ENCODE measurements at regions not wholly inside any gene's neighbourhood (a gene's known extent, or its start where the extent isn't known, plus 50 kb on each side); places are given as distances from the start of the nearest gene placed in this dataset.

DNA sequence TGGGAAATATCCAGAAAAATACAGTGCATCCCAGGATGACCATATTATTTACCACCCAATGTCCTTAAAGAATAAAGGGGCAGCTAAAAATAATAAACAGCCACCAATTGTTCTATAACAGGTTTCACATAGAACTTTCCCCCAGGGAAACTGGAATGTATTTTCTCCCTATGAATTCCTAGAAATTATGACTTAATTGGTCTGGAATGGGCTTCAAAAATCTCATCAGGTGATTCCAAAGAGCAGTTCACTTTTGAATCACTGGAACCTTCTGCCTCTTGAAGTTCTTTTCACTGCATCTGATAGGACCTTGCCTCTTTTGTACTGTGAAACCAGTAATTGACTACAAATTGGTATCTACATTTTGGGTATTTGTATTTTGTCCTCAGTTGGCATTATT is 119.3 kb downstream of the ZNF330 start:
- H3K36me3 ChIP-seq (ENCODE audit: control insufficient read depth, insufficient read depth, low read length) = no peaks in the 10 kb centered on the region
- no peak overlapping the region for H3K4me3 ChIP-seq (ENCODE audit: insufficient read depth, low read depth, low read length, poor library complexity, severe bottlenecking)
- no peaks in the 10 kb centered on the region for H3K9me3 ChIP-seq (ENCODE audit: control insufficient read depth, low read length)
- no peaks in the 10 kb centered on the region for H3K4me1 ChIP-seq (ENCODE audit: control insufficient read depth, insufficient read depth, low read length, poor library complexity, severe bottlenecking)
- DNase-seq = no peak
- H3K27me3 ChIP-seq (replicated peaks; ENCODE audit: control insufficient read depth, insufficient read depth, low read length, poor library complexity, severe bottlenecking) = no peaks in the 10 kb centered on the region
- no peak overlapping the region for H3K27ac ChIP-seq (ENCODE audit: insufficient read depth, low read length, poor library complexity, severe bottlenecking)

GRCh38 chr4:141340458-141340857 is 119.8 kb downstream of the ZNF330 start:
- no peaks in the 10 kb centered on the region for H3K4me1 ChIP-seq (ENCODE audit: control insufficient read depth, insufficient read depth, low read length, poor library complexity, severe bottlenecking)
- no peaks in the 10 kb centered on the region for H3K27me3 ChIP-seq (replicated peaks; ENCODE audit: control insufficient read depth, insufficient read depth, low read length, poor library complexity, severe bottlenecking)
- no peak for DNase-seq
- no peaks in the 10 kb centered on the region for H3K36me3 ChIP-seq (ENCODE audit: control insufficient read depth, insufficient read depth, low read length)
- no peaks in the 10 kb centered on the region for H3K9me3 ChIP-seq (ENCODE audit: control insufficient read depth, low read length)
- no peak overlapping the region for H3K4me3 ChIP-seq (ENCODE audit: insufficient read depth, low read depth, low read length, poor library complexity, severe bottlenecking)
- no peak overlapping the region for H3K27ac ChIP-seq (ENCODE audit: insufficient read depth, low read length, poor library complexity, severe bottlenecking)

DNA sequence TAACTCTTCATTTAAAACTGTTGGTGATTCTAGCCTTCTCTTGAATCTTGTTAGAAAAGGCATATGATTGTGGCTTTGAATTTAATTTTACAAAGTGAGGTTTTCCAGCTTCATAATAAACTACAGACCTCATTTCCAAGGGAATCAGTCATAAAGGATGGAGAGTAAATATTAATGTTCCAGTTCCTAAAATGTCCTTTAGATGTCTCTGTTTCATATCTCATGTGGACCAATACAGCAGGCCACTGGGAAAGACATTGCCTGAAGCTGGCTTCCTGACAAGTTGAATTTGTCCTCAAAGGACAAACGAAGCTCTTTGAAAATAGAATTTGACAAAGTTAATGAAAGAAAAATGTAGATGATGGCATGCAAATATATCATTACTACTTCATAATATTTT is 125.4 kb downstream of the ZNF330 start:
- no peak for DNase-seq
- Histone ChIP-seq H3K27me3 (replicated peaks; ENCODE audit: control insufficient read depth, insufficient read depth, low read length, poor library complexity, severe bottlenecking) (no peaks in the 10 kb centered on the region), H3K9me3 (ENCODE audit: control insufficient read depth, low read length) (no peaks in the 10 kb centered on the region), H3K4me3 (ENCODE audit: insufficient read depth, low read depth, low read length, poor library complexity, severe bottlenecking) (no peak overlapping the region), H3K36me3 (ENCODE audit: control insufficient read depth, insufficient read depth, low read length) (no peaks in the 10 kb centered on the region), H3K27ac (ENCODE audit: insufficient read depth, low read length, poor library complexity, severe bottlenecking) (no peak overlapping the region), H3K4me1 (ENCODE audit: control insufficient read depth, insufficient read depth, low read length, poor library complexity, severe bottlenecking) (no peaks in the 10 kb centered on the region)

DNA sequence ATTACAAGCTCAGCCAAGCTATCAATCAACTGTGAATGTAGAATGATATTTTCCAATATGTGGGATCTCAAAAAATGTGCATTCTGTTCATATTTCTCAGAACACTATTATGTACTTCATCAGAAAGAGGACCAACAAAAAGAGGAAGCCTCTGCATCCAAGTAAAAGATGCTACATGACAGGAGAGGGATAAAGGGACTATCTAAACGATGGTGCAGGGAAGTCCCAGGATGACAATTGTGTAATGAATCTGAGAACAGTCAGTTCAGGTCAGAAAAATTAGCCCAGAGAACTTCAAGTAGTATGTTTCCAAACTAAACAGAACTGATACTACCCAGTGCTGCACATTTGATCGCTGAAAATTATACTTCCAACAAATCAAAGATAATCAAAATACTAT is 127.0 kb downstream of the ZNF330 start:
- no peak overlapping the region for H3K4me3 ChIP-seq (ENCODE audit: insufficient read depth, low read depth, low read length, poor library complexity, severe bottlenecking)
- H3K4me1 ChIP-seq (ENCODE audit: control insufficient read depth, insufficient read depth, low read length, poor library complexity, severe bottlenecking) = no peaks in the 10 kb centered on the region
- H3K27ac ChIP-seq (ENCODE audit: insufficient read depth, low read length, poor library complexity, severe bottlenecking) = no peak overlapping the region
- no peaks in the 10 kb centered on the region for H3K9me3 ChIP-seq (ENCODE audit: control insufficient read depth, low read length)
- no peak for DNase-seq
- no peaks in the 10 kb centered on the region for H3K27me3 ChIP-seq (replicated peaks; ENCODE audit: control insufficient read depth, insufficient read depth, low read length, poor library complexity, severe bottlenecking)
- H3K36me3 ChIP-seq (ENCODE audit: control insufficient read depth, insufficient read depth, low read length) = no peaks in the 10 kb centered on the region

DNA sequence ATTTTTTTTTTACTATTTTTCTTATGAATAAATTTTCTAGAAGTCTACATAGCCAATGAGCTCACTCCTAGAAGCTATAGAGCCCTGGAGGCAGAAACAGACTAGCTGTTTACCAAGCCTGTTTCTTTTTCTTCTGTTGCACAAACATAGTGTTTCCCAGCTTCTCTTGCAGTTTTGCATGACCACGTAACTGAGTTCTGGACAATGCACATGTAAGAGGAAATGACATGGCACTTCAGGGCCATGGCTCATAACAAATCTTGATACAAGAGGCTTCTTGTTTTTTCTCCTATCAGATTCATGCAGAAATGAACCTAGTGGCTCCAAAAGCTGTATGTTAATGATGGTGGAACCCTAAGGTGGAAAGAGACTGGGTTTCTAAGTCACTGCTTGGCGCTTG is 127.4 kb downstream of the ZNF330 start:
- Histone ChIP-seq H3K4me1 (ENCODE audit: control insufficient read depth, insufficient read depth, low read length, poor library complexity, severe bottlenecking) (no peaks in the 10 kb centered on the region), H3K36me3 (ENCODE audit: control insufficient read depth, insufficient read depth, low read length) (no peaks in the 10 kb centered on the region), H3K4me3 (ENCODE audit: insufficient read depth, low read depth, low read length, poor library complexity, severe bottlenecking) (no peak overlapping the region), H3K9me3 (ENCODE audit: control insufficient read depth, low read length) (no peaks in the 10 kb centered on the region), H3K27ac (ENCODE audit: insufficient read depth, low read length, poor library complexity, severe bottlenecking) (no peak overlapping the region), H3K27me3 (replicated peaks; ENCODE audit: control insufficient read depth, insufficient read depth, low read length, poor library complexity, severe bottlenecking) (no peaks in the 10 kb centered on the region)
- no peak for DNase-seq

GRCh38 chr4:141348573-141348972 is 127.9 kb downstream of the ZNF330 start:
- Histone ChIP-seq H3K4me3 (ENCODE audit: insufficient read depth, low read depth, low read length, poor library complexity, severe bottlenecking) (no peak overlapping the region), H3K4me1 (ENCODE audit: control insufficient read depth, insufficient read depth, low read length, poor library complexity, severe bottlenecking) (no peaks in the 10 kb centered on the region), H3K27ac (ENCODE audit: insufficient read depth, low read length, poor library complexity, severe bottlenecking) (no peak overlapping the region), H3K36me3 (ENCODE audit: control insufficient read depth, insufficient read depth, low read length) (no peaks in the 10 kb centered on the region), H3K9me3 (ENCODE audit: control insufficient read depth, low read length) (no peaks in the 10 kb centered on the region), H3K27me3 (replicated peaks; ENCODE audit: control insufficient read depth, insufficient read depth, low read length, poor library complexity, severe bottlenecking) (no peaks in the 10 kb centered on the region)
- no peak for DNase-seq

DNA sequence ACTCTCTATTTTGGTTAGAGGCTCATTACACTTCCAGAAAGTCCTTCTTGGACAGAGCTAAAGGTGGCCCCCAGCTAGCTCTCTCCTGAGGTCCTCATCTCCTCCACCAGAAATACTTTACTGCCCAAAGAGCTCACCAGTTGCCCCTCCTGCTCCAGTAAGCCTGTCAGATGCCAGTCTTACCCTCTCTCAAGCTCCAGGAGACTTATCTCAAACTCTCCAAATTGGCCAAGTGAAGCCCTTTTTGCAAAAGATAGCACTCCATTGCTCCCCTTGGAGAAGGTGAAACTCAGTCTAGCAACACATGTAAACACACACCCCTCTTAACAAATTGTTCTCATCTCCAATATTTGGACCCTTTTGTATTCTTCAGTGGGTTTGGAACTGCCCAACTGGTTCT is 128.5 kb downstream of the ZNF330 start:
- H3K27me3 ChIP-seq (replicated peaks; ENCODE audit: control insufficient read depth, insufficient read depth, low read length, poor library complexity, severe bottlenecking) = no peaks in the 10 kb centered on the region
- no peak overlapping the region for H3K4me3 ChIP-seq (ENCODE audit: insufficient read depth, low read depth, low read length, poor library complexity, severe bottlenecking)
- no peaks in the 10 kb centered on the region for H3K4me1 ChIP-seq (ENCODE audit: control insufficient read depth, insufficient read depth, low read length, poor library complexity, severe bottlenecking)
- no peaks in the 10 kb centered on the region for H3K36me3 ChIP-seq (ENCODE audit: control insufficient read depth, insufficient read depth, low read length)
- no peak overlapping the region for H3K27ac ChIP-seq (ENCODE audit: insufficient read depth, low read length, poor library complexity, severe bottlenecking)
- DNase-seq = no peak
- H3K9me3 ChIP-seq (ENCODE audit: control insufficient read depth, low read length) = no peaks in the 10 kb centered on the region

GRCh38 chr4:141350122-141350905 is 129.6 kb downstream of the ZNF330 start:
- Histone ChIP-seq H3K27me3 (replicated peaks; ENCODE audit: control insufficient read depth, insufficient read depth, low read length, poor library complexity, severe bottlenecking) (no peaks in the 10 kb centered on the region), H3K36me3 (ENCODE audit: control insufficient read depth, insufficient read depth, low read length) (no peaks in the 10 kb centered on the region), H3K9me3 (ENCODE audit: control insufficient read depth, low read length) (no peaks in the 10 kb centered on the region), H3K4me1 (ENCODE audit: control insufficient read depth, insufficient read depth, low read length, poor library complexity, severe bottlenecking) (no peaks in the 10 kb centered on the region), H3K27ac (ENCODE audit: insufficient read depth, low read length, poor library complexity, severe bottlenecking) (no peak overlapping the region), H3K4me3 (ENCODE audit: insufficient read depth, low read depth, low read length, poor library complexity, severe bottlenecking) (no peak overlapping the region)
- no peak for DNase-seq

DNA sequence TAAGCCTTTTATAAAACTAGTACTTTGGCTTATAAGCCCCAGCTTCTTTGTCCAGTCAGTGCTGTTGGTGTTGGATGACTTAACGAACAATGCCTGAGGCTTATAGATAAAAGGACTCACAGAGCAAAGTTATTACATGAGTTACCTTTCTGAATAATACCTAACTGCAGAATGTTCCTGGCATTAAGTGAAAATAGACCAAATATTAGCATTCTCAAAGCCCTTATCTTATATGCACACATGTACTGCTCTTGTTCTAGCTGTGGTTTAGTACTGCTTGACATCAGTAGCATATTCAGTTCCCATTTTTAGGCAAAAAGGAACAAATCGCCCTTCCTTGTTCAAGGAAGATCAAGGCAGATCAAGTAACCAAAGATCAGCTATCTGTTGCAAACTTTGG is 131.6 kb downstream of the ZNF330 start:
- no peaks in the 10 kb centered on the region for H3K4me1 ChIP-seq (ENCODE audit: control insufficient read depth, insufficient read depth, low read length, poor library complexity, severe bottlenecking)
- DNase-seq = no peak

DNA sequence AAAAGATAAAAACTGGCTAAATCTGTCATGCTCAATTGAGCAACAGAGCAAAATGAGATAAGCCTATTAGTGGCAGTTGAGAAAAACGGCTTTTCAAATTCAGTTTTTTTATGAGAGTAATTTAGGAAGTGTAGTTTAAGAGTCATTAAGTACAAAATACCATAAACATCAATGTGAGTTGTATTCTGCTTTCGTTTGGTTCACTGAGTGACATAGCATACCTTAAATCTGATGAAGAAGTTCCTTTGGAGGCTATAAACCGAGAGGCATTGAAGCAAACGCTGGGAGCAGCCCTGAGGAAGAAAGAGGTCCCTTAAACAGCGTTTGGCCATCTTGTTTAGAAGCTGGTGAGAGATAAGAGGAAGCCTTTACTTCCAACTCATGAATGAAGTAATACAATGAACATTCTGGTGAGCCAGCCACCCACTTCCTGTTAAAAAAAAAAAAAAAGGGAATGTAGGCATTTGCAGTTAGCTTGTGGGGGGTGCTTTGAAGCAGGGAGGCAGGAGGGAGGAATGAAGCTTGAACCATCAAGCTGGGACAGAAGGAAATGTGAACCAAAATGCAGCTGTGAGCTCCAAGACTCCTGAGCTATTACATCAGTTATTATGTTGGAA is 132.3 kb downstream of the ZNF330 start:
- no peak overlapping the region for H3K4me3 ChIP-seq (ENCODE audit: insufficient read depth, low read depth, low read length, poor library complexity, severe bottlenecking)
- DNase-seq = no peak

More for the DNA sequence above, 131.6 kb downstream of the ZNF330 start:
- Histone ChIP-seq H3K27me3 (replicated peaks; ENCODE audit: control insufficient read depth, insufficient read depth, low read length, poor library complexity, severe bottlenecking) (no peaks in the 10 kb centered on the region), H3K27ac (ENCODE audit: insufficient read depth, low read length, poor library complexity, severe bottlenecking) (no peak overlapping the region), H3K9me3 (ENCODE audit: control insufficient read depth, low read length) (no peaks in the 10 kb centered on the region), H3K4me3 (ENCODE audit: insufficient read depth, low read depth, low read length, poor library complexity, severe bottlenecking) (no peak overlapping the region), H3K36me3 (ENCODE audit: control insufficient read depth, insufficient read depth, low read length) (no peaks in the 10 kb centered on the region)

More for the DNA sequence above, 132.3 kb downstream of the ZNF330 start:
- H3K4me1 ChIP-seq (ENCODE audit: control insufficient read depth, insufficient read depth, low read length, poor library complexity, severe bottlenecking) = no peaks in the 10 kb centered on the region
- no peaks in the 10 kb centered on the region for H3K9me3 ChIP-seq (ENCODE audit: control insufficient read depth, low read length)
- no peaks in the 10 kb centered on the region for H3K36me3 ChIP-seq (ENCODE audit: control insufficient read depth, insufficient read depth, low read length)
- H3K27ac ChIP-seq (ENCODE audit: insufficient read depth, low read length, poor library complexity, severe bottlenecking) = no peak overlapping the region
- H3K27me3 ChIP-seq (replicated peaks; ENCODE audit: control insufficient read depth, insufficient read depth, low read length, poor library complexity, severe bottlenecking) = no peaks in the 10 kb centered on the region
